ENCODE measurements at regions not wholly inside any gene's neighbourhood (a gene's known extent, or its start where the extent isn't known, plus 50 kb on each side); places are given as distances from the start of the nearest gene placed in this dataset.

GRCh38 chr20:6705926-6706548, 61.4 kb upstream of the BMP2 start:
- Histone ChIP-seq H3K9me3 (ENCODE audit: control insufficient read depth in 2 of 3, insufficient read depth in 1 of 3, low read length in 3 of 3) (no peaks in the 10 kb centered on the region), H3K36me3 (ENCODE audit: control insufficient read depth in 2 of 3, insufficient read depth in 3 of 3, low read length in 3 of 3) (no peaks in the 10 kb centered on the region), H3K4me1 (ENCODE audit: control insufficient read depth in 2 of 3, insufficient read depth in 2 of 3, low read depth in 1 of 3, low read length in 3 of 3) (peaks cover 0 to 46% (median 28%) of the 10 kb centered on the region in 3 donors), H3K27ac (ENCODE audit: low read depth in 2 of 2, low read length in 2 of 2) (peak overlapping the region; percentile 76 to 81), H3K9ac (ENCODE audit: low read length in 3 of 3) (no peak overlapping the region), H3K4me3 (ENCODE audit: low read length in 3 of 3) (no peak overlapping the region), H3K27me3 (ENCODE audit: control insufficient read depth, insufficient read depth, low read length) (no peaks in the 10 kb centered on the region)
- TF ChIP-seq, protein P1, sequence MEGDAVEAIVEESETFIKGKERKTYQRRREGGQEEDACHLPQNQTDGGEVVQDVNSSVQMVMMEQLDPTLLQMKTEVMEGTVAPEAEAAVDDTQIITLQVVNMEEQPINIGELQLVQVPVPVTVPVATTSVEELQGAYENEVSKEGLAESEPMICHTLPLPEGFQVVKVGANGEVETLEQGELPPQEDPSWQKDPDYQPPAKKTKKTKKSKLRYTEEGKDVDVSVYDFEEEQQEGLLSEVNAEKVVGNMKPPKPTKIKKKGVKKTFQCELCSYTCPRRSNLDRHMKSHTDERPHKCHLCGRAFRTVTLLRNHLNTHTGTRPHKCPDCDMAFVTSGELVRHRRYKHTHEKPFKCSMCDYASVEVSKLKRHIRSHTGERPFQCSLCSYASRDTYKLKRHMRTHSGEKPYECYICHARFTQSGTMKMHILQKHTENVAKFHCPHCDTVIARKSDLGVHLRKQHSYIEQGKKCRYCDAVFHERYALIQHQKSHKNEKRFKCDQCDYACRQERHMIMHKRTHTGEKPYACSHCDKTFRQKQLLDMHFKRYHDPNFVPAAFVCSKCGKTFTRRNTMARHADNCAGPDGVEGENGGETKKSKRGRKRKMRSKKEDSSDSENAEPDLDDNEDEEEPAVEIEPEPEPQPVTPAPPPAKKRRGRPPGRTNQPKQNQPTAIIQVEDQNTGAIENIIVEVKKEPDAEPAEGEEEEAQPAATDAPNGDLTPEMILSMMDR (IDR thresholded peaks at IDR 0.05; ENCODE audit: borderline replicate concordance, extremely low read depth, insufficient read depth), result no peak
- FAIRE-seq (peak; percentile 13), DNase-seq (peak in 1 of 5 donors; percentile 29)
- intact Hi-C loops (cut with DNase I), result no loop called here

GRCh38 chr20:6705106-6705766, 62.2 kb upstream of the BMP2 start:
- H3K27ac ChIP-seq (ENCODE audit: low read depth in 2 of 2, low read length in 2 of 2), result peak overlapping the region; percentile 73 to 81
- no peaks in the 10 kb centered on the region for H3K36me3 ChIP-seq (ENCODE audit: control insufficient read depth in 2 of 3, insufficient read depth in 3 of 3, low read length in 3 of 3)
- H3K27me3 ChIP-seq (ENCODE audit: control insufficient read depth, insufficient read depth, low read length), result no peaks in the 10 kb centered on the region
- no peak for DNase-seq
- no peak overlapping the region for H3K9ac ChIP-seq (ENCODE audit: low read length in 3 of 3)
- intact Hi-C loops (cut with DNase I), result no loop called here
- TF ChIP-seq, protein P1 (IDR thresholded peaks at IDR 0.05; ENCODE audit: borderline replicate concordance, extremely low read depth, insufficient read depth), result no peak
- no peak for FAIRE-seq
- H3K4me1 ChIP-seq (ENCODE audit: control insufficient read depth in 2 of 3, insufficient read depth in 2 of 3, low read depth in 1 of 3, low read length in 3 of 3), result peaks cover 0 to 46% (median 28%) of the 10 kb centered on the region in 3 donors
- no peaks in the 10 kb centered on the region for H3K9me3 ChIP-seq (ENCODE audit: control insufficient read depth in 2 of 3, insufficient read depth in 1 of 3, low read length in 3 of 3)
- H3K4me3 ChIP-seq (ENCODE audit: low read length in 3 of 3), result no peak overlapping the region

- FAIRE-seq, result peak; percentile 53
Observed at GRCh38 chr20:6704132-6704861, 63.2 kb upstream of the BMP2 start.

More at GRCh38 chr20:6704132-6704861, 63.2 kb upstream of the BMP2 start:
- H3K4me3 ChIP-seq (ENCODE audit: low read length in 3 of 3), result no peak overlapping the region
- H3K36me3 ChIP-seq (ENCODE audit: control insufficient read depth in 2 of 3, insufficient read depth in 3 of 3, low read length in 3 of 3), result no peaks in the 10 kb centered on the region
- DNase-seq, result no peak
- H3K4me1 ChIP-seq (ENCODE audit: control insufficient read depth in 2 of 3, insufficient read depth in 2 of 3, low read depth in 1 of 3, low read length in 3 of 3), result peaks cover 0 to 46% (median 25%) of the 10 kb centered on the region in 3 donors
- peak overlapping the region in 1 of 3 donors; percentile 37 for H3K9ac ChIP-seq (ENCODE audit: low read length in 3 of 3)
- intact Hi-C loops (cut with DNase I), result no loop called here
- no peaks in the 10 kb centered on the region for H3K9me3 ChIP-seq (ENCODE audit: control insufficient read depth in 2 of 3, insufficient read depth in 1 of 3, low read length in 3 of 3)
- peak overlapping the region; percentile 61 to 84 for H3K27ac ChIP-seq (ENCODE audit: low read depth in 2 of 2, low read length in 2 of 2)
- TF ChIP-seq, protein P1 (IDR thresholded peaks at IDR 0.05; ENCODE audit: borderline replicate concordance, extremely low read depth, insufficient read depth), result no peak
- no peaks in the 10 kb centered on the region for H3K27me3 ChIP-seq (ENCODE audit: control insufficient read depth, insufficient read depth, low read length)
